IPS DF 4.7 (cell line): ENCODE measurements at regions not wholly inside any gene's neighbourhood (a gene's known extent, or its start where the extent isn't known, plus 50 kb on each side); places are given as distances from the start of the nearest gene placed in this dataset.

Experiments used
- DNase-seq: peaks from one replicate; pipeline ENCODE4 v3.0.0-alpha.2; 2013; ENCODE audit warnings: low spot score; ENCODE audit errors: extremely low read depth

GRCh38 chr18:68017385-68017784 lies 500.9 kb upstream of the DSEL start:
- DNase-seq = no peak

GRCh38 chr18:67997496-67997895 lies 481.0 kb upstream of the DSEL start:
- DNase-seq = no peak

- DNase-seq = no peak
These were observed 479.2 kb upstream of the DSEL start for GRCh38 chr18:67995769-67996168.

- DNase-seq = no peak
These were observed 463.7 kb upstream of the DSEL start for GRCh38 chr18:67980241-67980640.

GRCh38 chr18:67977067-67977616 lies 460.6 kb upstream of the DSEL start:
- DNase-seq = no peak

GRCh38 chr18:67973916-67974315 lies 457.4 kb upstream of the DSEL start:
- DNase-seq = no peak

- no peak for DNase-seq
These were observed 452.9 kb upstream of the DSEL start for GRCh38 chr18:67969458-67969857.

GRCh38 chr18:67966224-67966623 lies 449.7 kb upstream of the DSEL start:
- DNase-seq = no peak

- no peak for DNase-seq
These were observed 447.9 kb upstream of the DSEL start for GRCh38 chr18:67964462-67964861.

- DNase-seq = no peak
These were observed 445.4 kb upstream of the DSEL start for GRCh38 chr18:67961701-67962440.

GRCh38 chr18:67957684-67958083 lies 441.2 kb upstream of the DSEL start:
- no peak for DNase-seq

- no peak for DNase-seq
These were observed 438.1 kb upstream of the DSEL start for GRCh38 chr18:67954594-67954993.

GRCh38 chr18:67951137-67951536 lies 434.6 kb upstream of the DSEL start:
- DNase-seq = no peak

GRCh38 chr18:67938660-67939059 lies 422.1 kb upstream of the DSEL start:
- no peak for DNase-seq

GRCh38 chr18:67935638-67936037 lies 419.1 kb upstream of the DSEL start:
- DNase-seq = no peak

- no peak for DNase-seq
These were observed 416.8 kb upstream of the DSEL start for GRCh38 chr18:67933271-67933670.

GRCh38 chr18:67932271-67932670 lies 415.8 kb upstream of the DSEL start:
- DNase-seq = no peak

GRCh38 chr18:67926929-67927864 lies 410.7 kb upstream of the DSEL start:
- DNase-seq = no peak

GRCh38 chr18:67924656-67925055 lies 408.1 kb upstream of the DSEL start:
- DNase-seq = no peak

GRCh38 chr18:67919316-67919715 lies 402.8 kb upstream of the DSEL start:
- DNase-seq = no peak

- no peak for DNase-seq
These were observed 399.6 kb upstream of the DSEL start for GRCh38 chr18:67916097-67916496.

- no peak for DNase-seq
These were observed 396.5 kb upstream of the DSEL start for GRCh38 chr18:67913040-67913439.
